Putamen (tissue), 1 donor: ENCODE measurements at regions not wholly inside any gene's neighbourhood (a gene's known extent, or its start where the extent isn't known, plus 50 kb on each side); places are given as distances from the start of the nearest gene placed in this dataset.
A peak's percentile ranks its signal among the peaks of the same experiment; 100 is the strongest.

Experiments
- DNase-seq: peaks from one replicate; pipeline ENCODE4 v3.0.0-alpha.2; 2016; ENCODE audit warnings: low spot score

DNA sequence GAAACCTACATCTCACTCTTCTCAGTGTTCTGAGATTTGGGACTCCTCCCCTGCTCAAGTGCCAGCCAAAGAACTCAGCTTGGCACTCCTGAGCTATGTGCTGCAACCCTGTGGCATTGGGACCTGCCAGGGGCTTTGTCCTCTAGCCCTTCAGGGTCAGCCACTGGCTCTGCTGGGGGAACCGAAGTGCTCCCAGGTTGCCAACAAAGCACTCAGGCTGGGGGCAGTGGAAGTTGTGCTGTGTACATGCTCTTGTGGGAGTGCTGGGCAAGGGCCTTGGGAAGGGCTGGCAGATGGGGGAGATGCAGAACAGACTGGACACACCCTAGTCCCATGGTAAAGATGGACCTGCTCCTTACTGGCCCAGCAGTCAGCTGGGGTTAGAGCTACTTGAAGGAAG lies 498.6 kb downstream of the CAAP1 start:
- no peak for DNase-seq

DNA sequence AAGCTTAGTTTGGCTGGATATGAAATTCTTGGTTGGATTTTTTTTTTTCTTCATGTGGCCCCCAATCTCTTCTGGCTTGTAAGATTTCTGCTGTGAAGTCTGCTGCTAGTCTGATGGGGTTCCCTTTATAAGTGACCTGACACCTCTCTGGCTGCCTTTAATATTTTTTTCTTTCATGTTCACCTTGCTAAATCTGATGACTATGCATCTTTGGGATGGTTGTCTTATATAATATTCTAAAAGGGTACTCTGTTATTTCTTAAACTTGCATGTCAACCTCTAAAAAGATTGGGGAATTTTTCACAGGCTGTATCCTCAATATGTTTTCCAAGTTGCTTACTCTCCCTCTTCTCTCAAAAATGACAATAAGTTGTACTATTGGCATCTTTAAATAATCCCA lies 500.0 kb downstream of the CAAP1 start:
- DNase-seq, result no peak

DNA sequence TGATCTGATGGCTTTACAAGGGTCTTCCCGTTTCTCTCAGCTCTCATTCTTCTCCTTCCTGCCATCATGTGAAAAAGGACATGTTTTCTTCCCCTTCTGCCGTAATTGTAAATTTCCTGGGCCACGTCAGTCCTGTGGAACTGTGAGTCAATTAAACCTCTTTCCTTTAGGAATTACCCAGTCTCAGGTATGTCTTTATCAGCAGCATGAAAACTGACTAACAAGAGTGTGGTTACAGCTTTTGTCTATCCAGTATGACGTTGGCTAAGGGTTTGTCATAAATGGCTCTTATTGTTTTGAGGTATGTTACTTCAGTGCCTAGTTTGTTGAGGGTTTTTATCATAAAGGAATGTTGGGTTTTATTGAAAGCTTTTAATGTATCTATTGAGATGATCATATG lies 501.6 kb downstream of the CAAP1 start:
- no peak for DNase-seq

DNA sequence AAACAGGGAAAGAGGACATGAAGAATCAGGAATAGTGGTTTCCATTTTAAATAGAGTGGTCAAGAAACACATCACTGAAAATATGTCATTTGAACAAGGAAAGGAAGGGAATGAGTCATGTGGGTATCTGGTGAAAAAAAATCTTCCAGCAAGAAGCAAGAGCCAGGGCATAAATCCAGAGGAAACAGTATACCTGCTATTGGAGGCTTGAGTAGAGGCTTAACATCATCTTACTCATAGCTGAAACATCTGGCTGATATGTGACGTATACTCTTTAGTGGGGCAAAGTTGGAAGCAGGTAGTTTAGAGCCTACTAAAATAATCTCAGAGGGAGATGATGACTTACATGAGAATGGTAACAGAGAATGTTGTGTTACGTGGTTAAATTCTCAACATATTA lies 517.2 kb downstream of the CAAP1 start:
- no peak for DNase-seq

DNA sequence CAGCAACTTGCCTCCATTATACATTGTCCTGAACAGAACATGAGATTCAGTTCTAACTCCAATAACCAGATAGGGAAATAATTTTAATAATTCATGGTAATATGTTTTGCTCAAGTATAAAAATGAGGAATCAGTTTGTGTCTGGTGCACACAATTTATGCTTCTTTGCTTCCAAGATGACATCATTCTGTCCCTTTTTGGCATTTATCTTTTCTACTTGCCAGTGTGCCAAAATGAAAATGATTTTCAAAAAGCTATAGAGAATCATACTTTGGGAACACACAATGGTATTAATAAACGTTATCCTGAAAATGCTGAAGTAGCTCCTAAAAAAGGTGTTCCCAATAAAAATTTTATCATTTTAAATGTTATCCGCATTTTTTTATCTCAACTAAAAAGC lies 519.0 kb downstream of the CAAP1 start:
- no peak for DNase-seq

DNA sequence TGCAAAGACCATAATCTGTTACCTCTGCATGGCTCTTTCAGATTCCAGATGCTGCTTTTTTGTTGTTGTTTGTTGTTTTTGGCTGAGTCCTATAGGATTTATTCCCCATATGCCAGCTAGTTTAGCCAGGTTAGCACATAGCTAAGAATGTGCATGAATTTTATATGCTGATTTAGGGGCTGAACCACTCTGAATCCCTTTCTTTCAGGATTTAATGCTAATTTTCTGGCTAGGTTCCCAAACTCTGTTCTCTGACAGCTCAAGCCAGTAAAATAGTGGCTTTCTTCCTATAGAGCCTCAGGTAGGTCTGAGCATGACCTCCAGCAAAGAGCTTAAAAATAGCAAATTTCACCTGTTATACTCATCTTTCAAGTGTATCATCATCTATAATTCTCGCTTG lies 521.4 kb downstream of the CAAP1 start:
- DNase-seq, result no peak

GRCh38 chr9:26369093-26369492 lies 523.5 kb downstream of the CAAP1 start:
- no peak for DNase-seq

DNA sequence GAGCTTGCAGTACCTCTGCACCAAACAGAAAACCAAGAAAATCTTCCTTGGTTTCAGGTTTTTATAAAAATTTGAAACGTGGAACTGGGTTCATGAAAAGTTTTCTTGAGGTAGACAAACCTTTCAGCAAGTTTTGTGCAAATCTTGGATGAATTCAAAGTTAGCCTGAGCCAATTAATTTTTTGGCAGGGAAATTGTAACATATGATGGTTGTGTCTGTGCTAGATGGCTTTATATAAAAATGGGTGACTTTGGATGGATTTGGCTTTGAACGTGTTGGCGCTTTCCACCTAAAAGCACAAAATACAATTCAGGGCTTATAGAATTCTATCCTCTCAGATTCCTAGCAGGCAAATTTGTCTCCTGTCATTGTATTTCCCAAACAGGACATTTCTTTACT lies 524.4 kb downstream of the CAAP1 start:
- no peak for DNase-seq

- DNase-seq, result no peak
Measured at GRCh38 chr9:26361010-26361409, 531.6 kb downstream of the CAAP1 start.

- no peak for DNase-seq
Measured at GRCh38 chr9:26358836-26359235, 533.8 kb downstream of the CAAP1 start.

GRCh38 chr9:26357803-26358344 lies 534.7 kb downstream of the CAAP1 start:
- DNase-seq, result peak; percentile 35

GRCh38 chr9:26356491-26356890 lies 536.1 kb downstream of the CAAP1 start:
- no peak for DNase-seq

DNA sequence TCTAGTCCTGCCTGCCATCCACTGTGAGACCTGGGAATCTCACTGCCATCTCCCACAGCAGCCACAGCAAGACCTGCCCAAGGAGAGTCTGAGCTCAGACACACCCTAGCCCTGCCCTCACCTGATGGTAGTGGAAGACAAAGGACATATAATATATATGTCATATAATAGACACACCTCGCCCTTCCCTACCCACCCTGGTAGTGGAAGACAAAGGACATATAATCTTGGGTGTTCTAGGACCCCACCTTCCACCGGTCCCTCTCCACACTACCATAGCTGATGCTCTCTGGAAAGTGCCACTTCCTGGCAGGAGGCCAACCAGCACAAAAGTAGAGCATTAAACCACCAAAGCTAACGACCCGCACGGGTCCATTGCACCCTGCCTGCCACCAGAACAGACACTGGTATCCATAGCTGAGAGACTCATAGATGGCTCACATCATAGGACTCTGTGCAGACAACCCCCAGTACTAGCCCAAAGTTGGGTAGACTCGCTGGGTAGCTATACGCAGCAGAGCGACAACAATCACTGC lies 545.6 kb downstream of the CAAP1 start:
- DNase-seq, result no peak

DNA sequence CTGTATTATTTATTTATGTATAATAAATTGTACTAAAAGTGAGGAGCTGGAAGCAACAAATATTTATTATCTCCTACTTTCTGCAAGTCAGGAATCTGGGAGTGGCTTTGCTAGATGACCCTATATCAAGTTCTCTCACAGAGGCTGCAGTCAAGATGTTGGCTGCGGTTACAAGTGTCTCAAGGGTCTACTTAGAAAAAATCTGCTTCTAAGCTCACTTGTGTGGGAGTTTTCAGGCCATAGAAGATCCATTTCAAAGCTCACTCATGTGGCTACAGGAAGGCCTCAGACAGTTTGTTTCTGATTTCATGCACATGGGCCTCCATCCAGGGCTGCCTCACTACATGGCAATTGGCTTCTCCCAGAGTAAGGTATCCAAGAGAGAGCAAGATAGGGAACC lies 551.1 kb downstream of the CAAP1 start:
- no peak for DNase-seq

DNA sequence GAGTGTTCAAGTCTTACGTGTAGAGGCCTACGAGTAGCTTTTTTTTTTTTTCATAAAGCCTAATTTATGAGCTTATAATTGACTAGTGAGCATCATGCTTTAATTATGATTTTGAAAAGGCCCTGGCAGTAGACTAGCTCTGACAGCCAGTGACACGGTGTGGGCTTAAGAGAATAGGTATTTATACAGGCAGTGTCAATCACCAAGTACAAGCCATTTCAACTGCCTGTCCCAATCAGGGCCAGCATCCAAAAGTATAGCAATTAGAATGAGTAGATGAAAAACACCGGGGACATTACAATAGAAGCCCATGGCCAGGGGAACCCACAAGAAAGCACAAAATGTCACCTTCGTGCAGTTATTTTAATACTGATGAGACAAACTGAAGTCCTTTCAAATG lies 552.8 kb downstream of the CAAP1 start:
- no peak for DNase-seq

DNA sequence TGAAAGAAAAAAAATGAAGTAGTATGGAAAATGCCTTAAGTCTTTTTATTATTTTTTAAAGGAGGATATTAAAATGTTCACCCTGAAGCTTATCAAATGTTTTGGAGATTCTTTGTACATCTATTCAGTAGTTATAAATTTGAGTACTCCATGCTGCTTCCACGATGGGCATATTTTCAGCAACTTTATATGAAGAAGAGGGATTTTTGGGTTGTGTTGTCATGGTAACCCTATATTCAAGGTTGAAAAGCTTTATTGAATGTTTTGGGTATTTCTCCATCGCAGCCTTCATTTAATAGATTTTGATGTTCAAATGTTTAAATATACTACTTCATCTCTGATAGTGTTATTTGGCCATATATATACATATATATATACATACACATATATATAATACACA lies 557.5 kb downstream of the CAAP1 start:
- no peak for DNase-seq

GRCh38 chr9:26334706-26335105 lies 557.9 kb downstream of the CAAP1 start:
- DNase-seq, result no peak

- no peak for DNase-seq
Measured at GRCh38 chr9:26331223-26331622, 561.4 kb downstream of the CAAP1 start.

DNA sequence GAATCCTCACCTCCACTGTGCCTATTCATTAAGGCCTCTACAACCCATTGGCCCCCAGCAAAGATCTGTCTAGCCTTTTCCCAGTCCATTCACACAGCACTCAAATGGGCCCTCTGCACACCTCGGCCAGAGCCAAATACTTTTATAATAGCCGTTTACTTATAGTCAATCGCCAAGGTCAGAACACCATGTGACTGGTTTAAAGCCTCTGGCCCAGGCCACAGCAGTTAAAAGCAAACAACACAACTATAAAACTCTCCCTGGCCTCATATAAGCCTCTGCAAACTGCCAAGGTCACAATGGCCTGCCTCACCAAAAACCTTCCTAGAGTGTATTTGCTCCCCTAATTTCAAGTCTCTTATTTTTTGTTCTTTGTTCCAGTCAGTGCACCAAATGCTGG lies 562.6 kb downstream of the CAAP1 start:
- no peak for DNase-seq

DNA sequence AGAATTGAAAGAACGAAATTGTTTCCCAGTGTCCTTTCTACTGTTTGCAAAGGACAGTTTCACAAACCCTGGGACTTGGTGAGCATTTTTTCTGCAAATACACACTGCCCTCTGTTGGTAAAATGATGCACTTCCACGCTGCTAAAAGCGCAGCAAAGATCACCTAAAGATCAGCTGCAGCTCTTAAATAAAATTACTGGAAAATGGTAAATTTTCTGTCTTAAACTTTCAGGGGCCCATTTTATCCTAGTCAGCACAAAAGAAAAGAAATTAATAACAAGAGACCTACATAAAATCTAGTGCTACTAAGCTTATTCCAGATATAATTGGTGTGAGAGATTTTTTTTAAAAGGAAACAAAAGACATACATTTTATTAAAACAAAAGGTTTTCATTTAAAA lies 566.0 kb downstream of the CAAP1 start:
- DNase-seq, result peak; percentile 48

DNA sequence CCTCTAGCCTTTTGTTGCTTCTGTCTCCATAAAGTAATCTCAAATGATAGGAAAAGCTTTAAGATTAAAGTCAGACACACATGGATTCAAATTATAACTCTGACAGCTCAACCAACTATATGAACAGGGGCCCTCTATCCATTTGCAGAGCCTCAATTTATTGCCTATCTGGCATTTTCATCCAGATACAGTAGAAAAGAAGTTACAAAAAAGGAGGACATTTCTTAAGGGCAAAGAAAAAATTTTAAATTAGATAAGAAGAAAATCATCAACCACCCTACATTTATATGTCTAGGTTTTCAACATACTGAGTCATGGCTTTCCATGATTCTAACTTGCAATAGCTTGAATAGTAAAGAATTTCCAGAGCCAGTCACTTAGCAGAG lies 567.2 kb downstream of the CAAP1 start:
- DNase-seq, result no peak

DNA sequence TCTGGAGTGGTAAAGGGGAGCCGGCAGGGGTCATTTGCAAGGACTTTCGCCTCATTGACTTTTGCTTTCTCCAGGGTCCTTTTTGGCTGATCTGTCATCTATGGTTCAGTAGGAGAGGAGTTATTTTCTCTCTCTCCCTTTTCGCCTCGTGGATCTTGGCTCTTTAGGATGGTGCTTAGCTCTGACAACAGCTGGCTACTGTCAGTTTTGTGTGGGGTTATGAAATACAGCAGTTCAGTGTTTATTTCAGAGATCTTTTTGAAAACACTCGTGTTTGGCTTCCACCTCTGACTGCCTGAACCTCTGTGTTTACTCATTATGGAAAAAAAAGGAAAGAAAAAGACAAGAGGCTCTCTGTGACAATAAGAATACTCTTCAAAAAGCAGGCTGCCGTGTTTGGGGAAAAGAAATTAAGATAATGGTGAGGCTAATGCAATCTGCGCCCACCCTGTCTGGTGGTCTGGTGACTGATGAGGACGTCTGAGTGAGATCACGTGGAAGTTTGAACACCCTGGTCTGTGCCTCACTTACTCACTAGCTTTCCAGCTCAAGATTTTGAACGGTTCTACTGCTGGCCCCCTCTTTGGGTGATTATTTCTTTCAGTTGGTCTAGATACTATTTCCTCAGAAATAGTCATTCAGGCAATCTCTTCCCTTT lies 567.7 kb downstream of the CAAP1 start:
- DNase-seq, result no peak

GRCh38 chr9:26321935-26322334 lies 570.7 kb downstream of the CAAP1 start:
- DNase-seq, result no peak

GRCh38 chr9:26319859-26320258 lies 572.7 kb downstream of the CAAP1 start:
- DNase-seq, result no peak
